ENCODE measurements at regions not wholly inside any gene's neighbourhood (a gene's known extent, or its start where the extent isn't known, plus 50 kb on each side); places are given as distances from the start of the nearest gene placed in this dataset.

DNA sequence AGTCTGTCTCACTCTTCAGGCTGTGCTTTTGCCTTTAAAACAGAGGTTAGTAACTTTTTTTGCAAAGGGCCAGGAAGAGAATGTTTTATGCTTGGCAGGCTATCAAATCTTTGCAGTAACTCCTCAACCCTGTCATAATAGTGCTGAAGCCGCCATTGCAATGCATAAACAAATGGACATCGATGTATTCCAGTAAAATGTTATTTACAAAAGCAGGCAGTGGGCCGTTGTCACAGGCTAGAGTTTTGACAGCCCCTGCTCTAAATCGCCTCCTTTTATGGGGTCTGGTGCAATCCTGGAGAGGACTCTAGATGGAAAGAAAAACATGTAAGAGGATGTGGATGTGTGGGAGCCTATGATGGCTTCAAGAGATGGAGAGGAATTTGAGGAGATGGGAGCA lies 568.3 kb downstream of the TYW1 start:
- TF ChIP-seq, protein P1, sequence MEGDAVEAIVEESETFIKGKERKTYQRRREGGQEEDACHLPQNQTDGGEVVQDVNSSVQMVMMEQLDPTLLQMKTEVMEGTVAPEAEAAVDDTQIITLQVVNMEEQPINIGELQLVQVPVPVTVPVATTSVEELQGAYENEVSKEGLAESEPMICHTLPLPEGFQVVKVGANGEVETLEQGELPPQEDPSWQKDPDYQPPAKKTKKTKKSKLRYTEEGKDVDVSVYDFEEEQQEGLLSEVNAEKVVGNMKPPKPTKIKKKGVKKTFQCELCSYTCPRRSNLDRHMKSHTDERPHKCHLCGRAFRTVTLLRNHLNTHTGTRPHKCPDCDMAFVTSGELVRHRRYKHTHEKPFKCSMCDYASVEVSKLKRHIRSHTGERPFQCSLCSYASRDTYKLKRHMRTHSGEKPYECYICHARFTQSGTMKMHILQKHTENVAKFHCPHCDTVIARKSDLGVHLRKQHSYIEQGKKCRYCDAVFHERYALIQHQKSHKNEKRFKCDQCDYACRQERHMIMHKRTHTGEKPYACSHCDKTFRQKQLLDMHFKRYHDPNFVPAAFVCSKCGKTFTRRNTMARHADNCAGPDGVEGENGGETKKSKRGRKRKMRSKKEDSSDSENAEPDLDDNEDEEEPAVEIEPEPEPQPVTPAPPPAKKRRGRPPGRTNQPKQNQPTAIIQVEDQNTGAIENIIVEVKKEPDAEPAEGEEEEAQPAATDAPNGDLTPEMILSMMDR (IDR thresholded peaks at IDR 0.05; ENCODE audit: low read depth, low read length), result no peak
- TF ChIP-seq EZH2phosphoT487 (IDR thresholded peaks at IDR 0.05; ENCODE audit: low read depth), result no peak

Data from OCI-LY3 (cell line).